Body of pancreas (tissue), 4 donors: ENCODE measurements at regions not wholly inside any gene's neighbourhood (a gene's known extent, or its start where the extent isn't known, plus 50 kb on each side); places are given as distances from the start of the nearest gene placed in this dataset.

ENCODE experiments used
- POLR2A ChIP-seq, 3 donors: fragments of 450-650 bp; IDR thresholded peaks; one replicate each; pipeline ENCODE4 v1.6.1; 2016; ENCODE audit warnings: antibody characterized with exemption in 3 of 3, mild to moderate bottlenecking in 2 of 3
- TF ChIP-seq, protein P1 (sequence below), 7 experiments: fragments of 450-650 bp in 4 of 7; fragments of 200-600 bp in 3 of 7; sonication (generic) in 3 of 7; IDR thresholded peaks; one replicate each; pipeline ENCODE4 v1.5.1; 2016 to 2019; ENCODE audit warnings: antibody characterized with exemption in 7 of 7

DNA sequence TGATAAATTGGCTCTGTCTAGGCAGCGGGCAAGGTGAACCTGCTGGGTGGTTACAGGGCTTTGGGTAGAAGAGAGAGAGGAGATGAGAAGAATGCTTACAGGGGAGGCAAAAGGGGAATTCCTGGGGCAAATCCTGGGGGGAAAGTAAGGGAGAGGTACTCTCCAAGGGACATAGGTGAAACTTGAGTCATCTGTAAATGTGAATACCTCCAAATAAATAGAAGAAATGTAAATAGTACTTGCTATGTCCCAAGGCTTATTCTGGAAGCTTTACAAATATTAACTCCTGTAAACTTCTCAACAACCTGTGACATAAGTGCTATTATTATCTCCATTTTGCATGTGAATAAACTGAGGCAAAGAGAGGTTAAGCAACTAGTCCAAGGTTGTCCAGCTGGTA is 57.7 kb upstream of the CDK13 start:
- TF ChIP-seq, protein P1, sequence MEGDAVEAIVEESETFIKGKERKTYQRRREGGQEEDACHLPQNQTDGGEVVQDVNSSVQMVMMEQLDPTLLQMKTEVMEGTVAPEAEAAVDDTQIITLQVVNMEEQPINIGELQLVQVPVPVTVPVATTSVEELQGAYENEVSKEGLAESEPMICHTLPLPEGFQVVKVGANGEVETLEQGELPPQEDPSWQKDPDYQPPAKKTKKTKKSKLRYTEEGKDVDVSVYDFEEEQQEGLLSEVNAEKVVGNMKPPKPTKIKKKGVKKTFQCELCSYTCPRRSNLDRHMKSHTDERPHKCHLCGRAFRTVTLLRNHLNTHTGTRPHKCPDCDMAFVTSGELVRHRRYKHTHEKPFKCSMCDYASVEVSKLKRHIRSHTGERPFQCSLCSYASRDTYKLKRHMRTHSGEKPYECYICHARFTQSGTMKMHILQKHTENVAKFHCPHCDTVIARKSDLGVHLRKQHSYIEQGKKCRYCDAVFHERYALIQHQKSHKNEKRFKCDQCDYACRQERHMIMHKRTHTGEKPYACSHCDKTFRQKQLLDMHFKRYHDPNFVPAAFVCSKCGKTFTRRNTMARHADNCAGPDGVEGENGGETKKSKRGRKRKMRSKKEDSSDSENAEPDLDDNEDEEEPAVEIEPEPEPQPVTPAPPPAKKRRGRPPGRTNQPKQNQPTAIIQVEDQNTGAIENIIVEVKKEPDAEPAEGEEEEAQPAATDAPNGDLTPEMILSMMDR (IDR thresholded peaks at IDR 0.05): no peak
- no peak for TF ChIP-seq POLR2A (IDR thresholded peaks at IDR 0.05)
